ENCODE measurements at regions not wholly inside any gene's neighbourhood (a gene's known extent, or its start where the extent isn't known, plus 50 kb on each side); places are given as distances from the start of the nearest gene placed in this dataset.

DNA sequence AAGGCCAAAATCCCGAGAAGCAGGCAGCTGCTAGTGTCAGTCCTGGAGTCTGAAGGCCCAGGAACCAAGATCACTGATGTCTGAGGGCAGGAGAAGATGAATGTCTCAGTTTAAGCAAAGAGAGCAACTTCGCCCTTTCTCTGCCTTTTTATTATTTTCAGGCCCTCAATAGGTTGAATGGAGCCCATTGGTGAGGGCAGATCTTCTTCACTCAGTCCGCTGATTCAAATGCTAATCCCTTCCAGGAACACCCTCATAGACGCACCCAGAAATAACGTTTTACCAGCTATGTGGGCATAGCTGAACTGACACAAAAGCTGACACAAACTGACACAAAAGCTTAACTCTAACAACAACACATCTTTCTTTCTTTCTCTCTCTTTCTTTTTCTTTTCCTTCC, 78.0 kb upstream of the KCNJ3 start:
- no peaks in the 10 kb centered on the region for H3K27me3 ChIP-seq
- no peak overlapping the region for H3K27ac ChIP-seq
- H3K4me1 ChIP-seq: no peaks in the 10 kb centered on the region
- DNase-seq: no peak
- TF ChIP-seq, protein P1, sequence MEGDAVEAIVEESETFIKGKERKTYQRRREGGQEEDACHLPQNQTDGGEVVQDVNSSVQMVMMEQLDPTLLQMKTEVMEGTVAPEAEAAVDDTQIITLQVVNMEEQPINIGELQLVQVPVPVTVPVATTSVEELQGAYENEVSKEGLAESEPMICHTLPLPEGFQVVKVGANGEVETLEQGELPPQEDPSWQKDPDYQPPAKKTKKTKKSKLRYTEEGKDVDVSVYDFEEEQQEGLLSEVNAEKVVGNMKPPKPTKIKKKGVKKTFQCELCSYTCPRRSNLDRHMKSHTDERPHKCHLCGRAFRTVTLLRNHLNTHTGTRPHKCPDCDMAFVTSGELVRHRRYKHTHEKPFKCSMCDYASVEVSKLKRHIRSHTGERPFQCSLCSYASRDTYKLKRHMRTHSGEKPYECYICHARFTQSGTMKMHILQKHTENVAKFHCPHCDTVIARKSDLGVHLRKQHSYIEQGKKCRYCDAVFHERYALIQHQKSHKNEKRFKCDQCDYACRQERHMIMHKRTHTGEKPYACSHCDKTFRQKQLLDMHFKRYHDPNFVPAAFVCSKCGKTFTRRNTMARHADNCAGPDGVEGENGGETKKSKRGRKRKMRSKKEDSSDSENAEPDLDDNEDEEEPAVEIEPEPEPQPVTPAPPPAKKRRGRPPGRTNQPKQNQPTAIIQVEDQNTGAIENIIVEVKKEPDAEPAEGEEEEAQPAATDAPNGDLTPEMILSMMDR (IDR thresholded peaks at IDR 0.05): no peak
- TF ChIP-seq POLR2A (IDR thresholded peaks at IDR 0.05): no peak
- no peaks in the 10 kb centered on the region for H3K36me3 ChIP-seq
- no peaks in the 10 kb centered on the region for H3K9me3 ChIP-seq
- H3K4me3 ChIP-seq: no peak overlapping the region

DNA sequence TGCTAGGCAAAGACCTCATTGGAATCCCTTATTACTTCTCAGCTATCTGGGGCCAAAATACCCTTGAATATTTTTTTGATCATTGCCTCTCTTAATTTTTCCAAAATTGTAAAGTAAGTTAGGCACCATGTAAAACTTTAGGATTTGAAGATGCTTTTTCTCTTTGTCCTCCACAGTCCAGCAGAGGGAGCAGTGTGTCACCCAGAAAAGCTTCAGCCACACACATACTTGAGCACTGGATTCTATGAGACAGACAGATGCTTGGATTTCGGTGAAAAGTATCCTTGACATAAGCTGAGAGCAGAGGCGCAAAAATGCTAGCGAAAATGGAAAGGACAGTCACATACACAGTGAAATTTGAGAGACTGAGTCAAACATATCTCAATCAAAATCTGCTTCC, 74.7 kb upstream of the KCNJ3 start:
- Histone ChIP-seq H3K4me1 (no peaks in the 10 kb centered on the region), H3K9me3 (no peaks in the 10 kb centered on the region), H3K27me3 (no peaks in the 10 kb centered on the region), H3K27ac (no peak overlapping the region), H3K4me3 (no peak overlapping the region), H3K36me3 (no peaks in the 10 kb centered on the region)
- peak in 1 of 3 donors; percentile 71 for DNase-seq
- no peak for TF ChIP-seq POLR2A (IDR thresholded peaks at IDR 0.05)
- TF ChIP-seq, protein P1 (IDR thresholded peaks at IDR 0.05): peak in 4 of 6 experiments; percentile 35 to 79 (median 72)

DNA sequence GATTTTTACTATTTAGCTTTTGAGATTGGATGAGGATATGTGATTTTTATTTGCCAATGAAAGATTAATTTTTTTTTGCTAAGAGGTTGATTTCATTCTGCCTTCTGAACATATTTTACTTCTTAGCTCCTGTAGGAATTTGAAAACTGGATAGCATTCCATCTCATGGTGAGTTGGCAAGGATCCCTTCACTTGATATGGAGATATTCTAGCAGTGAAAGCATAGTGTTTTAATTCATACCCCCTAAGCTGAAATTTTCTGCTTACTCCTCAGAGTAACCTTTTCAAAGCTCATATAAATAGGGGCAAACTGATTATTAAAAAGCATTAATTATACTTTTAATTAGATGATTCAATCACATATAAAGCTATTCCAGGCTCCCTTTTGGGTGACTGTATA, 61.0 kb upstream of the KCNJ3 start:
- TF ChIP-seq POLR2A (IDR thresholded peaks at IDR 0.05): no peak
- TF ChIP-seq, protein P1 (IDR thresholded peaks at IDR 0.05): no peak
- H3K27ac ChIP-seq: no peak overlapping the region
- H3K9me3 ChIP-seq: no peaks in the 10 kb centered on the region
- H3K27me3 ChIP-seq: no peaks in the 10 kb centered on the region
- no peak overlapping the region for H3K4me3 ChIP-seq
- DNase-seq: no peak
- no peaks in the 10 kb centered on the region for H3K4me1 ChIP-seq
- no peaks in the 10 kb centered on the region for H3K36me3 ChIP-seq

DNA sequence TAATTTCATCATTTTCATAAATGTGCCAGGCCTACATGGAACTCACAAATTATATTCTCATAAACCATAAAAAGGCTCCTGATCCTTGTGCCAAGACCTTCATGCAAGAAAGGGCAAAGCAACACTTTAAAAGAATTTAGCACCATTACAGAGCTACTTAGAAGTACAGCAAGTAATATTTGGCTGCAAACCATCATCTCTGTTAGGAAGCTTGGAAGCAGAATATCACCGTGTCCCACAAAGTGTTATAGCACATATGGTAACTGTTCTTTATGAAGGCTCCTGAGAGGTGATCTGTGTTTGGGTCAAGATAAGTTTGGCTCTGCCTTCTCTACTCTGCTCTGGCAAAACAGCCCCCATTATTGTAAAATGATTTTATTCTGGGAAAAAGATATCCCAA, 59.7 kb upstream of the KCNJ3 start:
- Histone ChIP-seq H3K27me3 (no peaks in the 10 kb centered on the region), H3K4me3 (no peak overlapping the region), H3K27ac (no peak overlapping the region), H3K9me3 (no peaks in the 10 kb centered on the region), H3K4me1 (no peaks in the 10 kb centered on the region), H3K36me3 (no peaks in the 10 kb centered on the region)
- DNase-seq: no peak
- TF ChIP-seq POLR2A (IDR thresholded peaks at IDR 0.05): no peak
- TF ChIP-seq, protein P1 (IDR thresholded peaks at IDR 0.05): no peak

DNA sequence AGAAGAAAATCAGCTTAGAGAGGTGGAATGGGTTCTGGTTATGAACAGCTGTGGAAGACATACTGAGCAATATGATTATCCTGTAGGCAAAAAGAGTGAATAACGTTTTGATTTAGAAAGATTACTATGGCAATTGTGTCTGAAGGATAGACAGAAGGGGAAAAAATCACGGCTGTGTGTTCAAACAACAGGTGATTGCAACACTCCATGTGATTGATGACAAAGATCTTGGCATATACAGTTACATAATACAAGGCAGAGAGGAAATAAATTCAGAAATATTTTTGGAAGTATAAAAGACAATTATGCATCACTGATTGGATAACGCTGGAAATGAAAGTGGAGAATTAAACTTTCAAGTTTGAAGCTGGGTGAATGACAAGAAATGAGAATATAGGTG, 58.5 kb upstream of the KCNJ3 start:
- Histone ChIP-seq H3K27me3 (no peaks in the 10 kb centered on the region), H3K9me3 (no peaks in the 10 kb centered on the region), H3K36me3 (no peaks in the 10 kb centered on the region), H3K27ac (no peak overlapping the region), H3K4me1 (no peaks in the 10 kb centered on the region), H3K4me3 (no peak overlapping the region)
- TF ChIP-seq, protein P1 (IDR thresholded peaks at IDR 0.05): no peak
- no peak for TF ChIP-seq POLR2A (IDR thresholded peaks at IDR 0.05)
- no peak for DNase-seq

Small RNA genes in the stretch of these regions (small RNA-seq; reads per million reads assigned to genes)
- 0 reads per million in 2 donors for gene RNA5SP107
